ENCODE measurements at regions not wholly inside any gene's neighbourhood (a gene's known extent, or its start where the extent isn't known, plus 50 kb on each side); places are given as distances from the start of the nearest gene placed in this dataset.

GRCh38 chr1:98420376-98421084, 241.0 kb upstream of the SNX7 start:
- no peak for DNase-seq

GRCh38 chr1:98417820-98418219, 243.7 kb upstream of the SNX7 start:
- no peak for DNase-seq

GRCh38 chr1:98410082-98410481, 251.4 kb upstream of the SNX7 start:
- DNase-seq, result no peak

- DNase-seq, result no peak
Observed at GRCh38 chr1:98406352-98407088, 255.0 kb upstream of the SNX7 start.

- no peak for DNase-seq
Observed at GRCh38 chr1:98405581-98406074, 255.9 kb upstream of the SNX7 start.

GRCh38 chr1:98404866-98405265, 256.7 kb upstream of the SNX7 start:
- DNase-seq, result no peak

GRCh38 chr1:98403963-98404480, 257.5 kb upstream of the SNX7 start:
- DNase-seq, result no peak

- no peak for DNase-seq
Observed at GRCh38 chr1:98402860-98403259, 258.7 kb upstream of the SNX7 start.

- DNase-seq, result no peak
Observed at GRCh38 chr1:98400446-98400845, 261.1 kb upstream of the SNX7 start.

GRCh38 chr1:98399218-98399617, 262.3 kb upstream of the SNX7 start:
- DNase-seq, result no peak

GRCh38 chr1:98398649-98399048, 262.9 kb upstream of the SNX7 start:
- DNase-seq, result no peak

GRCh38 chr1:98398092-98398491, 263.4 kb upstream of the SNX7 start:
- no peak for DNase-seq

GRCh38 chr1:98393719-98394118, 267.8 kb upstream of the SNX7 start:
- DNase-seq, result no peak

GRCh38 chr1:98391175-98391574, 270.3 kb upstream of the SNX7 start:
- no peak for DNase-seq

GRCh38 chr1:98389809-98390208, 271.7 kb upstream of the SNX7 start:
- DNase-seq, result no peak

GRCh38 chr1:98388441-98388840, 273.1 kb upstream of the SNX7 start:
- DNase-seq, result no peak

- no peak for DNase-seq
Observed at GRCh38 chr1:98387701-98388100, 273.8 kb upstream of the SNX7 start.

- no peak for DNase-seq
Observed at GRCh38 chr1:98386675-98387440, 274.7 kb upstream of the SNX7 start.

- DNase-seq, result no peak
Observed at GRCh38 chr1:98385652-98386051, 275.9 kb upstream of the SNX7 start.

GRCh38 chr1:98384461-98385141, 276.9 kb upstream of the SNX7 start:
- no peak for DNase-seq

GRCh38 chr1:98382986-98383740, 278.4 kb upstream of the SNX7 start:
- DNase-seq, result no peak

GRCh38 chr1:98382586-98382985, 278.9 kb upstream of the SNX7 start:
- no peak for DNase-seq

All from stimulated activated CD4-positive, alpha-beta T cell treated with anti-CD3 and anti-CD28 coated beads, Interleukin-4, amount 100 ng/mL, for 1 hour (primary cell).